Activated CD8-positive, alpha-beta T cell treated with anti-CD3 and anti-CD28 coated beads for 36 hours (primary cell): ENCODE measurements at regions not wholly inside any gene's neighbourhood (a gene's known extent, or its start where the extent isn't known, plus 50 kb on each side); places are given as distances from the start of the nearest gene placed in this dataset.

Experiments used
- ATAC-seq: fragments of 200-7000 bp; cut with Tn5 transposase; one replicate; pipeline ENCODE4 v1.10.0; 2021; ENCODE audit warnings: mild to moderate bottlenecking, moderate library complexity
- CTCF ChIA-PET: fragments of 350-600 bp; sonication (Branson Sonifier 250); formaldehyde crosslinking; loops from one replicate; lab custom pipeline; 2021; ENCODE audit warnings: antibody characterized with exemption; lab: Charles Lee
- POLR2A ChIA-PET: fragments of 350-600 bp; sonication (Branson Sonifier 250); formaldehyde crosslinking; loops from one replicate; lab custom pipeline; 2021; ENCODE audit warnings: antibody characterized with exemption; lab: Charles Lee
- DNase-seq: peaks from one replicate; pipeline ENCODE4 v3.0.0-alpha.2; 2020
- H3K27ac Mint-ChIP-seq: one replicate; pipeline ENCODE4 v1.8.0; 2021; ENCODE audit warnings: mild to moderate bottlenecking, mixed read lengths
- H3K27me3 Mint-ChIP-seq: one replicate; pipeline ENCODE4 v1.8.0; 2021; ENCODE audit warnings: mixed read lengths
- H3K36me3 Mint-ChIP-seq: one replicate; pipeline ENCODE4 v1.8.0; 2021; ENCODE audit warnings: low read depth, mixed read lengths
- H3K4me1 Mint-ChIP-seq: one replicate; pipeline ENCODE4 v1.8.0; 2021; ENCODE audit warnings: low read depth, mixed read lengths
- H3K4me3 Mint-ChIP-seq: one replicate; pipeline ENCODE4 v1.8.0; 2021; ENCODE audit warnings: mild to moderate bottlenecking, moderate library complexity, mixed read lengths
- H3K9me3 Mint-ChIP-seq: one replicate; pipeline ENCODE4 v1.8.0; 2021; ENCODE audit warnings: mixed read lengths
- CTCF ChIP-seq: fragments of 200-600 bp; IDR thresholded peaks from one replicate; pipeline ENCODE4 v1.8.0; 2022; ENCODE audit warnings: antibody characterized with exemption, mild to moderate bottlenecking
- intact Hi-C: fragments of 100-400 bp; cut with micrococcal nuclease; formaldehyde crosslinking; loops from one replicate; pipeline ENCODE4 v1.10.0; 2022

GRCh38 chr6:94446120-94446519, 1026.8 kb upstream of the EPHA7 start:
- H3K4me1 Mint-ChIP-seq, result no peaks in the 10 kb centered on the region
- no peak for TF ChIP-seq CTCF
- no peaks in the 10 kb centered on the region for H3K36me3 Mint-ChIP-seq
- intact Hi-C loops, result no loop called here
- DNase-seq (no peak), ATAC-seq (no peak)
- H3K27ac Mint-ChIP-seq, result no peak overlapping the region
- no peak overlapping the region for H3K4me3 Mint-ChIP-seq
- H3K9me3 Mint-ChIP-seq, result peaks cover 3% of the 10 kb centered on the region
- ChIA-PET POLR2A (no interaction called here), CTCF (no interaction called here)
- no peaks in the 10 kb centered on the region for H3K27me3 Mint-ChIP-seq

DNA sequence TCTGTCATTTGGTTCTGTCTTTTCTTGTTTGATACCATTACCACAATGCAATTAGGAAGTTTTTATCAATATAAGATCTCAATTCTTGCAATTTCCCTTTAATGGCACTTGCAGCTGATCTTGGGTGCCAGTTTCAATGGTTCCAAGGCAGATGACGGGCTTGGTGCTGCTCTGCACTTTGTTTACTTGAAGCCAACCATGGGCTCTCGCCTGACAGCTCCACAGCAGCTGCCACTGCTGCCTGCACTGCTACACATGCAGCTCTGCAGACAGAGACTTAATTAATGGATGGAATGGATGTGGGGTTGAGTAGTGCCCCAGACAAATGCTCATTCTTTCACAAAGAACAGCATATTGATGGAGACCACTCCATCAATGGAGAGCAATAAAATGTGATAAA, 1024.3 kb upstream of the EPHA7 start:
- DNase-seq (no peak), ATAC-seq (no peak)
- no peak overlapping the region for H3K27ac Mint-ChIP-seq
- H3K9me3 Mint-ChIP-seq, result peaks cover 2% of the 10 kb centered on the region
- ChIA-PET CTCF (no interaction called here), POLR2A (no interaction called here)
- H3K36me3 Mint-ChIP-seq, result no peaks in the 10 kb centered on the region
- no peak for TF ChIP-seq CTCF
- H3K27me3 Mint-ChIP-seq, result no peaks in the 10 kb centered on the region
- no peak overlapping the region for H3K4me3 Mint-ChIP-seq
- intact Hi-C loops, result no loop called here
- no peaks in the 10 kb centered on the region for H3K4me1 Mint-ChIP-seq

DNA sequence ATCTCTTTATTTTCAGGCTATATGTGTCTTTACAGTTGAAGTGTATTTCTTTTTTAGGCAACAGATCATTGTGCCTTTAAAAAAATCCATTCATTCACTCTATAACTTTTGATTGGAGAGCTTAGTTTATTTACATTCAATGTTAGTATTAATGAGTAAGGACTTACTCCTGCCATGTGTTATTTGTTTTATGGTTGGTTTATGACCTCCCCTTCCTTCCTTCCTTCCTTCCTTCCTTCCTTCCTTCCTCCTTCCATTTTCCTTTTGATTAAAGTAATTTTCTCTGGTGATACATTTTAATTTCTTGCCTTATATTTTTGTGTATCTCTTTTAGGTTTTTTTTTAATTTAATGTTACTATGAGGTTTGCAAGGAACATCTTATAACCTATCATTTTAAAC, 1005.3 kb upstream of the EPHA7 start:
- TF ChIP-seq CTCF, result no peak
- peaks cover 15% of the 10 kb centered on the region for H3K9me3 Mint-ChIP-seq
- intact Hi-C loops, result no loop called here
- no peak overlapping the region for H3K4me3 Mint-ChIP-seq
- POLR2A ChIA-PET, result no interaction called here
- ATAC-seq (no peak), DNase-seq (no peak)
- no peaks in the 10 kb centered on the region for H3K4me1 Mint-ChIP-seq
- no peaks in the 10 kb centered on the region for H3K27me3 Mint-ChIP-seq
- H3K27ac Mint-ChIP-seq, result no peak overlapping the region
- CTCF ChIA-PET, result no interaction called here
- no peaks in the 10 kb centered on the region for H3K36me3 Mint-ChIP-seq

DNA sequence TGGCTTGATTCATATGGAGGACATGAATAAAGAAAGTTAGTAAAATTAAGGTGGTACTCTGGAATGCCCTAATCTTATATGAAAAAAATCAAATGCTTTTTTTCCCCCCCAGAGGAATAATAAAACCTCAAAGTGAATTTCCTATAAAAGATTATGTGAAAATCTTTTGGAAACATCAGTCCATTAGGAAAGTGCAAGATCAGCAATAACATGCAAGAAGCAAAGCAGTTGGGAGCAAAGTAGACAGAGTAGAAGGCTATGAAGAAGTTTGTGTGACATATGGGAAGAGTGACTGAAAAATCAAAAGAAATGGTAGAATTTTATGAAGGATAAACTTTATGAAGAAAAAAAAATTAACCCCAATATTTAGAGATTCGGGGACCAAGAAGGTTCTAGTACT, 998.0 kb upstream of the EPHA7 start:
- ChIA-PET POLR2A (no interaction called here), CTCF (no interaction called here)
- ATAC-seq (no peak), DNase-seq (no peak)
- Mint-ChIP-seq H3K4me1 (no peaks in the 10 kb centered on the region), H3K27me3 (no peaks in the 10 kb centered on the region), H3K9me3 (peaks cover 1% of the 10 kb centered on the region), H3K27ac (no peak overlapping the region), H3K36me3 (no peaks in the 10 kb centered on the region), H3K4me3 (no peak overlapping the region)
- TF ChIP-seq CTCF, result no peak
- intact Hi-C loops, result no loop called here

- Mint-ChIP-seq H3K4me3 (no peak overlapping the region), H3K4me1 (no peaks in the 10 kb centered on the region), H3K36me3 (no peaks in the 10 kb centered on the region), H3K27ac (no peak overlapping the region), H3K27me3 (no peaks in the 10 kb centered on the region), H3K9me3 (peaks cover 7% of the 10 kb centered on the region)
- no peak for DNase-seq
- CTCF ChIA-PET, result no interaction called here
- intact Hi-C loops, result no loop called here
- ATAC-seq, result no peak
- TF ChIP-seq CTCF, result no peak
- POLR2A ChIA-PET, result no interaction called here
Measured at GRCh38 chr6:94414041-94414440, 994.7 kb upstream of the EPHA7 start.
